K562 (cell line): ENCODE measurements at regions not wholly inside any gene's neighbourhood (a gene's known extent, or its start where the extent isn't known, plus 50 kb on each side); places are given as distances from the start of the nearest gene placed in this dataset.

Source experiments
- ATAC-seq: fragments of 200-7000 bp; cut with Tn5 transposase; 3 replicates; pipeline ENCODE4 v1.9.1; 2020; ENCODE audit warnings: moderate library complexity
- BruUV-seq: library from RNA; stranded (reverse); fragments of 400-500 nt; replicated peaks from 2 replicates; lab custom pipeline; 2021; lab: Mats Ljungman, UMichigan
- CTCF ChIA-PET: fragments of 300-600 bp; formaldehyde crosslinking; extraction: SDS; loops from one replicate; lab custom pipeline; 2021; ENCODE audit warnings: low intra/inter-chr PET ratio; lab: Yijun Ruan, JAX
- POLR2A ChIA-PET: fragments of 300-600, 350-650 bp; sonication (Branson Sonifier 250); formaldehyde crosslinking; extraction: SDS; loops from one replicate; lab custom pipeline; 2021; ENCODE audit warnings: antibody characterized with exemption, inconsistent platforms; lab: Yijun Ruan, JAX
- DNase-seq, 4 experiments: peaks; one replicate each; pipeline versions ENCODE4 v3.0.0 to v3.0.0-alpha.2; 2011 to 2018; ENCODE audit warnings: low spot score in 3 of 4, mixed read lengths in 3 of 4; ENCODE audit errors: extremely low read depth in 1 of 4
- FAIRE-seq: peaks from 2 replicates; lab custom pipeline; 2011; peaks lifted over from hg19 to GRCh38; lab: Jason Lieb, UNC
- H2AFZ ChIP-seq: 2 replicates; pipeline ENCODE4 v1.6.0; 2011; ENCODE audit warnings: low read depth, low read length, control low read depth, inconsistent platforms
- H3K27ac ChIP-seq: fragments of 200-600 bp; 3 replicates; pipeline ENCODE4 v1.8.0; 2011; ENCODE audit warnings: low read depth, mild to moderate bottlenecking, control low read depth, inconsistent platforms, low read length, moderate library complexity, mixed read lengths; ENCODE audit errors: extremely low read depth
- H3K27me3 ChIP-seq, 2 experiments: fragments of 300-600 bp in 1 of 2; 2 replicates in 1 of 2; 3 replicates in 1 of 2; pipeline versions ENCODE4 v1.6.0 to v1.8.0; 2011; ENCODE audit warnings: inconsistent platforms in 2 of 2, low read length in 2 of 2, mild to moderate bottlenecking in 1 of 2, mixed read lengths in 1 of 2, moderate library complexity in 1 of 2; ENCODE audit not compliant: control insufficient read depth in 2 of 2, insufficient read depth in 2 of 2
- H3K36me3 ChIP-seq: fragments of 300-600 bp; 3 replicates; pipeline ENCODE4 v1.8.0; 2011; ENCODE audit warnings: mild to moderate bottlenecking, low read length, inconsistent platforms; ENCODE audit not compliant: control insufficient read depth, insufficient read depth
- H3K4me1 ChIP-seq, 2 experiments: fragments of 200-600 bp in 1 of 2; replicated peaks in 1 of 2; 2 replicates in 1 of 2; 3 replicates in 1 of 2; pipeline versions ENCODE4 v1.5.1 to v1.8.0; 2011; ENCODE audit warnings: inconsistent platforms in 2 of 2, low read length in 2 of 2, mild to moderate bottlenecking in 1 of 2, mixed read lengths in 1 of 2, moderate library complexity in 1 of 2; ENCODE audit not compliant: control insufficient read depth in 2 of 2, insufficient read depth in 2 of 2
- H3K4me2 ChIP-seq: 2 replicates; pipeline ENCODE4 v1.6.1; 2011; ENCODE audit warnings: low read length, control low read depth, inconsistent platforms, mixed read lengths; ENCODE audit not compliant: insufficient read depth
- H3K4me3 ChIP-seq: fragments of 200-600 bp; sonication (generic), shearing (Covaris generic); 2 replicates; pipeline ENCODE4 v1.5.1; 2016; ENCODE audit warnings: control low read depth, inconsistent platforms
- H3K79me2 ChIP-seq: fragments of 200-600 bp; 3 replicates; pipeline ENCODE4 v1.8.0; 2011; ENCODE audit warnings: low read length, inconsistent platforms; ENCODE audit not compliant: control insufficient read depth, insufficient read depth
- H3K9ac ChIP-seq, 2 experiments: 2 replicates each; pipeline versions ENCODE4 v1.6.0 to v1.6.1; 2011; ENCODE audit warnings: low read depth in 2 of 2, low read length in 2 of 2, control low read depth in 1 of 2, inconsistent platforms in 1 of 2, mild to moderate bottlenecking in 1 of 2, mixed read lengths in 1 of 2; ENCODE audit not compliant: insufficient read depth in 1 of 2
- H3K9me1 ChIP-seq: one replicate; pipeline ENCODE4 v1.6.0; 2011; ENCODE audit warnings: inconsistent platforms, mild to moderate bottlenecking, low read length, moderate library complexity; ENCODE audit not compliant: control insufficient read depth, insufficient read depth
- H3K9me3 ChIP-seq: replicated peaks from 2 replicates; pipeline ENCODE4 v1.5.1; 2011; ENCODE audit warnings: low read depth, low read length, inconsistent platforms; ENCODE audit not compliant: control insufficient read depth, insufficient read depth
- H4K20me1 ChIP-seq: replicated peaks from 2 replicates; pipeline ENCODE4 v1.6.1; 2011; ENCODE audit warnings: low read length, inconsistent platforms, mixed read lengths; ENCODE audit not compliant: control insufficient read depth, insufficient read depth
- BHLHE40 ChIP-seq: IDR thresholded peaks from 2 replicates; pipeline ENCODE4 v1.6.1; 2011; ENCODE audit warnings: low read length, improper control_type of control experiment
- MAFF ChIP-seq: IDR thresholded peaks from 2 replicates; pipeline ENCODE4 v1.6.1; 2012; ENCODE audit warnings: low read length, improper control_type of control experiment
- MAFK ChIP-seq: IDR thresholded peaks from 2 replicates; pipeline ENCODE4 v1.6.1; 2011; ENCODE audit warnings: low read length, improper control_type of control experiment
- RBM34 ChIP-seq: fragments of 200-400 bp; formaldehyde crosslinking; IDR thresholded peaks from 2 replicates; pipeline ENCODE4 v1.6.1; 2018; ENCODE audit warnings: low read length, borderline replicate concordance; ENCODE audit not compliant: insufficient read depth
- ZNF316 ChIP-seq: fragments of 450-650 bp; IDR thresholded peaks from 2 replicates; pipeline ENCODE4 v1.6.1; 2016
- ZNF551 ChIP-seq: fragments of 250-450 bp; sonication (Bioruptor Pico); IDR thresholded peaks from 2 replicates; pipeline ENCODE4 v1.5.0; 2021; ENCODE audit warnings: mild to moderate bottlenecking, moderate library complexity
- WGBS: fragments of 100-300 bp; shearing (Covaris generic); methylation state at CpG from one replicate; pipeline ENCODE4 v1.1.6; 2016; ENCODE audit warnings: low coverage, mixed read lengths; ENCODE audit not compliant: insufficient coverage; ENCODE audit errors: missing lambda C conversion rate; 5-methylcytosine and 5-hydroxymethylcytosine counted together
- in situ Hi-C: fragments of 300-500 bp; cut with MboI; formaldehyde crosslinking; loops from 4 replicates; pipeline ENCODE4 v1.15.0; 2018; ENCODE audit warnings: inconsistent platforms, mixed read lengths
- intact Hi-C: fragments of 100-400 bp; cut with micrococcal nuclease; formaldehyde crosslinking; loops from 2 replicates; pipeline ENCODE4 v1.14.2; 2022
- TF ChIP-seq, protein P1 (sequence below): sonication (generic); formaldehyde crosslinking; IDR thresholded peaks from 2 replicates; pipeline ENCODE4 v1.8.1; 2023; ENCODE audit warnings: mild to moderate bottlenecking, missing genetic modification reagents

GRCh38 chr3:13975686-13976085, 95.8 kb upstream of the WNT7A start:
- ATAC-seq (no peak), DNase-seq (no peak), FAIRE-seq (no peak)
- intact Hi-C loops (no loop called here), in situ Hi-C loops (no loop called here)
- whole genome bisulfite sequencing = 0% methylated on average over 2 of the region's 2 CpGs
- Histone ChIP-seq H3K79me2 (no peaks in the 10 kb centered on the region), H3K4me3 (no peak overlapping the region), H3K27me3 (no peaks in the 10 kb centered on the region), H3K9me1 (no peaks in the 10 kb centered on the region), H4K20me1 (no peaks in the 10 kb centered on the region), H3K9me3 (no peaks in the 10 kb centered on the region), H3K9ac (no peak overlapping the region), H3K27ac (no peak overlapping the region), H3K4me1 (no peaks in the 10 kb centered on the region), H3K36me3 (no peaks in the 10 kb centered on the region), H3K4me2 (no peak overlapping the region), H2AFZ (no peak overlapping the region)
- ChIA-PET POLR2A (no interaction called here), CTCF (no interaction called here)
- TF ChIP-seq, protein P1, sequence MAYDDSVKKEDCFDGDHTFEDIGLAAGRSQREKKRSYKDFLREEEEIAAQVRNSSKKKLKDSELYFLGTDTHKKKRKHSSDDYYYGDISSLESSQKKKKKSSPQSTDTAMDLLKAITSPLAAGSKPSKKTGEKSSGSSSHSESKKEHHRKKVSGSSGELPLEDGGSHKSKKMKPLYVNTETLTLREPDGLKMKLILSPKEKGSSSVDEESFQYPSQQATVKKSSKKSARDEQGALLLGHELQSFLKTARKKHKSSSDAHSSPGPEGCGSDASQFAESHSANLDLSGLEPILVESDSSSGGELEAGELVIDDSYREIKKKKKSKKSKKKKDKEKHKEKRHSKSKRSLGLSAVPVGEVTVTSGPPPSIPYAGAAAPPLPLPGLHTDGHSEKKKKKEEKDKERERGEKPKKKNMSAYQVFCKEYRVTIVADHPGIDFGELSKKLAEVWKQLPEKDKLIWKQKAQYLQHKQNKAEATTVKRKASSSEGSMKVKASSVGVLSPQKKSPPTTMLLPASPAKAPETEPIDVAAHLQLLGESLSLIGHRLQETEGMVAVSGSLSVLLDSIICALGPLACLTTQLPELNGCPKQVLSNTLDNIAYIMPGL (CRISPR knock-in tag) = no peak
- TF ChIP-seq RBM34 (no peak), ZNF316 (peak; percentile 30; the same call in 1 of the 2 replicates), BHLHE40 (no peak), ZNF551 (no peak), MAFF (peak; percentile 28; the same call in 1 of the 2 replicates), MAFK (0 out of 2 replicates have a peak, but pooled peaks have one; percentile 17)
- BruUV-seq = no TSS peak
